ENCODE measurements at regions not wholly inside any gene's neighbourhood (a gene's known extent, or its start where the extent isn't known, plus 50 kb on each side); places are given as distances from the start of the nearest gene placed in this dataset.

DNA sequence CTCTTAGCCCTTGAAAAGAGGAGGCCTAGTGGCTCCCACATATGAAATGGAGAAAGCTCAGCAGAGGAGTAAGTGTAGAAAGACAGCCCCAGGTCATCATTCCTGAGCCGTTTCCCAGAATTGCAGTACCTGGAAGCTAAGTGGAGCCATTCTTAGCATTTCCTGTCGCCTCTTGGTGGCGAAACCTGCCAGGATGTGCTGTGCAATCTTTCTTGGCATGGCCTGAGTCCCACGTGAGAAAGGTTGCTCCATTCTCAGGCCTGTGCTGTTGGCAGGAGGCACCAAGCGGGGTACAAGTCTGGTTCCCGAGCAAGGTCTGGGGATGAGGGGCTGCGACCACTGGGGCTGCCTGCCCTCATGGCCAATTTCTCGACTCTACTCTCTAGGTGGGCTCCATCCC is 207.2 kb upstream of the TPM1 start:
- ATAC-seq (peak; percentile 68 to 69), DNase-seq (peak in 2 of 3 donors; percentile 38 to 52)
- Histone ChIP-seq H3K27ac (ENCODE audit: low read length) (no peak overlapping the region), H3K27me3 (ENCODE audit: control insufficient read depth, insufficient read depth) (no peaks in the 10 kb centered on the region), H3K4me1 (ENCODE audit: control insufficient read depth, insufficient read depth, low read length) (peaks cover 3% of the 10 kb centered on the region), H3K9me3 (ENCODE audit: control insufficient read depth, low read length) (no peaks in the 10 kb centered on the region), H3K4me3 (ENCODE audit: low read length) (no peak overlapping the region)
- 65% methylated on average over 8 of the region's 8 CpGs for WGBS
- intact Hi-C loops (cut with DNase I): no loop called here

DNA sequence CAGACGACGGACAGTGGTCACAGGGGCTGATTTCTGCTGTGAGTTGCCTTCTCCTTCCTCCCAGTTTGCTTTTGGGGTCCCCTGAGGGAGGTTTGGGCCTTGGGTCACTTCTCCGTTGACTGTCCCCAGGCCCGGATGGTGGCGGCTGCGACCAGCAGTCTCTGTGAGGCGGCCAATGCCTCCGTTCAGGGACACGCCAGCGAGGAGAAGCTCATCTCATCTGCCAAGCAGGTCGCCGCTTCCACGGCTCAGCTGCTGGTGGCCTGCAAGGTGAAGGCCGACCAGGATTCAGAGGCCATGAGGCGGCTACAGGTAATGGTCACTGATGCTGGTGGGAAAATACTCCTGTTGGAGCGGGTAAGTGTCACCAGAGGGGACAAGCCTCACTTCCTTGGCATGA is 206.8 kb upstream of the TPM1 start:
- Histone ChIP-seq H3K27ac (ENCODE audit: low read length) (no peak overlapping the region), H3K4me1 (ENCODE audit: control insufficient read depth, insufficient read depth, low read length) (peaks cover 3% of the 10 kb centered on the region), H3K27me3 (ENCODE audit: control insufficient read depth, insufficient read depth) (no peaks in the 10 kb centered on the region), H3K9me3 (ENCODE audit: control insufficient read depth, low read length) (no peaks in the 10 kb centered on the region), H3K4me3 (ENCODE audit: low read length) (no peak overlapping the region)
- intact Hi-C loops (cut with DNase I): no loop called here
- ATAC-seq: no peak
- 93% methylated on average over 16 of the region's 16 CpGs for WGBS
- DNase-seq: peak in 1 of 3 donors; percentile 62

DNA sequence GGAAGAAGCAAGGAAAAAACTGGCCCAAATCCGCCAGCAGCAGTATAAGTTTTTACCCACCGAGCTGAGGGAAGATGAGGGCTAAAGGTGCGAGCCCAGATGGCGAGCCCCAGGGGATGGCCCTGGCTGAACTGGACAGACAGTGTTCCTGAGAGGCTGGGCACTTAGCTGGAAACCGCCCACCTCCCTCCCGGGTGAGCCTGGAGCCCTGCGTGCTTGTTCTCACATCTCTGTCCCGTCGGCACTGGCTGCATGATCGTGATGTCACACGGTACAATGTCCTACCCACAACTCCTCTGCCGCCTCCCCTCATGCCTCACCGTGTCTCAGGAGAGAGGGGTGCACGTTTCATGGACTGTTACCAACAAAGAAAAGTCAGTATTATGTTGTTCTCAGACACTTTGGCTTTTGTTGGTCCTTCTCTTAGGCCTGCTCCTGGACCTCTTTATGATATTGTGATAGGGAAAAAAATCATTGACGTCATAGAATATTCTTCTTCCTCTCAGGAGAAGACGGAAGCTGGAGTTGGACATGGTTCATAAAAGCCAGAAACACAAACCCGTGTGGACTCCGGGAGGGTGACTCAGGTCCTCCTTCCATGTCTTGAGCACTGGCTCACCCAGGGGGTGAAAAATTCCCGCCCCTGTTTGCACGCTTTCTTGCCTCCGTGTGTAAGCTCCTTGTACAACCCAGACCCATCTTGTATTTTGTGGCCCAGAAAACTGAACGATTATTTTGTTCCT is 201.8 kb upstream of the TPM1 start:
- Histone ChIP-seq H3K27ac (ENCODE audit: low read length) (peak overlapping the region; percentile 28), H3K4me1 (ENCODE audit: control insufficient read depth, insufficient read depth, low read length) (peaks cover 2% of the 10 kb centered on the region), H3K9me3 (ENCODE audit: control insufficient read depth, low read length) (no peaks in the 10 kb centered on the region), H3K4me3 (ENCODE audit: low read length) (no peak overlapping the region), H3K27me3 (ENCODE audit: control insufficient read depth, insufficient read depth) (no peaks in the 10 kb centered on the region)
- 84% methylated on average over 22 of the region's 22 CpGs for WGBS
- intact Hi-C loops (cut with DNase I): loop anchor here (10.0 kb wide), 4 partner anchors 54 to 254 kb away; partner anchors contain the start of gene TPM1 (in 3 of the 4)
- DNase-seq (peak; percentile 34 to 76 (median 60)), ATAC-seq (peak; percentile 56 to 63)

DNA sequence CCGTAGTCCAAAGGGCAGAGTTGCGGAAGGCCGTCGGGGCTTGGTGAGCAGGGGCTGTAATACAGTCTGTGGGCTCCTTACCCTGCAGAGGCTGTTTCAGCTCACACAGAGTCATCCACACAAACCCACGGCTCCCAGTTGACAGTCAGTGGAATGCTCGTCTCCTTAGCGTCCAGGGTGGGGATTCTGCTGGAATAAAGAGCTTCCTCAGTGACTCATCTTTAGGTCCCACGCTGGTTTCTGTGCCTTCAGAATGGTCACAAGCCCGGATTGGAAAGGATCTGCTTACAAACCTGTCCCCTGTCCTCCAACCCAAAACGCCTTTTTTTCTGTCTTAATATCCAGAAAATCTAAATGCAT is 201.3 kb upstream of the TPM1 start:
- Histone ChIP-seq H3K4me3 (ENCODE audit: low read length) (no peak overlapping the region), H3K4me1 (ENCODE audit: control insufficient read depth, insufficient read depth, low read length) (peaks cover 2% of the 10 kb centered on the region), H3K27ac (ENCODE audit: low read length) (peak overlapping the region; percentile 28), H3K9me3 (ENCODE audit: control insufficient read depth, low read length) (no peaks in the 10 kb centered on the region), H3K27me3 (ENCODE audit: control insufficient read depth, insufficient read depth) (no peaks in the 10 kb centered on the region)
- WGBS: 78% methylated on average over 10 of the region's 10 CpGs
- DNase-seq (no peak), ATAC-seq (no peak)
- intact Hi-C loops (cut with DNase I): loop anchor here (10.0 kb wide), 4 partner anchors 54 to 254 kb away; partner anchors contain the start of gene TPM1 (in 3 of the 4)

DNA sequence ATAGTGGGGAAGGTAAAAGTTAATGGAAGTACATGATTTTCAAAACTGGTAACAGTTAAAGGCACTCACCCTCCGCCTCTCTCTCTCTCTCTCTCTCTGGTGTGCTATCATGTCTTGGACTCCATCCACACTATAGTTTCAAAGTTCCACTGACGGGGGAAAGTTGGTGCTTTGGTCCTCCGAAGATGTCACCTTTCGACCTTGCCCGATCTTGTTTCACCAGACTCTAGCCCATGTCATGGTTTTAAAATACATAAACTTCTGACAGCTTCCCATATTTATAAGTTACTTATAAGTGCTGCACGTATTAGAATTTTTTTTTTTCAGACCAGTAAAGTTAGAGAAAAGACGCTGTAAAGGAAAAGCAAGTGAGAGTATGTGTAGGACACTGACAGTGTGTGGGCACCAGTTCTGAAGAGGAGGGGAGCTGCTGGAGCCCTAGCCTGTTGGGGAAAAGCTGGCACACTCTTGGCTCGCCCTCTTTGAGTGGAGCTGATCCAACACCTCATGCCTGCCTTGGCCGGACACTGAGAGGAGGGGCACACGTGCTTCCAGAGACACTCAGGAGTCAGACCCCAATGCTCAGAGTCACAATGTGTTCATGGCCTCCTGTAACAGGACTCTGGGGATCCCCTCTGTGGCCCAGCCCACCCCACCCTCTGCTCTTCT is 200.5 kb upstream of the TPM1 start:
- no peak overlapping the region for H3K4me3 ChIP-seq (ENCODE audit: low read length)
- H3K27me3 ChIP-seq (ENCODE audit: control insufficient read depth, insufficient read depth): no peaks in the 10 kb centered on the region
- peak overlapping the region; percentile 83 for H3K27ac ChIP-seq (ENCODE audit: low read length)
- ATAC-seq (peak; percentile 69 to 77), DNase-seq (peak; percentile 49 to 76 (median 75))
- 70% methylated on average over 10 of the region's 10 CpGs for WGBS
- no peaks in the 10 kb centered on the region for H3K9me3 ChIP-seq (ENCODE audit: control insufficient read depth, low read length)
- peaks cover 2% of the 10 kb centered on the region for H3K4me1 ChIP-seq (ENCODE audit: control insufficient read depth, insufficient read depth, low read length)
- intact Hi-C loops (cut with DNase I): loop anchor here (10.0 kb wide), 4 partner anchors 53 to 253 kb away; partner anchors contain the start of gene TPM1 (in 3 of the 4)

DNA sequence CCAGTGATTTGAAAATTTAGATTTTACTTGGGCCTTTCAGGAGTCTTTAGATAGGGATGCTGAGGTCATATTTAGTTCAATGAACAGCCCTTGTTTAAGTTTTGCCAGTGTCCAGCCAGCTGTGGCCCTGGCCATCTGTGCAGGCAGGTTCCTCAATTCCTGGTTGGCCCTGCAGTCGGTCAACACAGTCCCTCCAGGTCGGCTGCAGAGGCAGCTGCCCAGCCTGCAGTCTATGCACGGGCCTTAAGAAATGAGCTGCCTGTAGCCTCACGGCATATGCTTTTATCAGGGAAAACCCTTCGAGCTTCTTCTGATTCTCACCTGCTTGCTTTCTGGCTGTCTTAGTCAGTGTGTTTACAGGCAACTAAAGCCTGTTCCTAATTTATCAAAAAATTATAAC is 199.2 kb upstream of the TPM1 start:
- Histone ChIP-seq H3K27me3 (ENCODE audit: control insufficient read depth, insufficient read depth) (no peaks in the 10 kb centered on the region), H3K4me3 (ENCODE audit: low read length) (no peak overlapping the region), H3K27ac (ENCODE audit: low read length) (no peak overlapping the region), H3K9me3 (ENCODE audit: control insufficient read depth, low read length) (no peaks in the 10 kb centered on the region), H3K4me1 (ENCODE audit: control insufficient read depth, insufficient read depth, low read length) (peaks cover 2% of the 10 kb centered on the region)
- ATAC-seq (no peak), DNase-seq (no peak)
- intact Hi-C loops (cut with DNase I): loop anchor here (10.0 kb wide), 4 partner anchors 51 to 251 kb away; partner anchors contain the start of gene TPM1 (in 3 of the 4)
- 61% methylated on average over 5 of the region's 5 CpGs for WGBS

DNA sequence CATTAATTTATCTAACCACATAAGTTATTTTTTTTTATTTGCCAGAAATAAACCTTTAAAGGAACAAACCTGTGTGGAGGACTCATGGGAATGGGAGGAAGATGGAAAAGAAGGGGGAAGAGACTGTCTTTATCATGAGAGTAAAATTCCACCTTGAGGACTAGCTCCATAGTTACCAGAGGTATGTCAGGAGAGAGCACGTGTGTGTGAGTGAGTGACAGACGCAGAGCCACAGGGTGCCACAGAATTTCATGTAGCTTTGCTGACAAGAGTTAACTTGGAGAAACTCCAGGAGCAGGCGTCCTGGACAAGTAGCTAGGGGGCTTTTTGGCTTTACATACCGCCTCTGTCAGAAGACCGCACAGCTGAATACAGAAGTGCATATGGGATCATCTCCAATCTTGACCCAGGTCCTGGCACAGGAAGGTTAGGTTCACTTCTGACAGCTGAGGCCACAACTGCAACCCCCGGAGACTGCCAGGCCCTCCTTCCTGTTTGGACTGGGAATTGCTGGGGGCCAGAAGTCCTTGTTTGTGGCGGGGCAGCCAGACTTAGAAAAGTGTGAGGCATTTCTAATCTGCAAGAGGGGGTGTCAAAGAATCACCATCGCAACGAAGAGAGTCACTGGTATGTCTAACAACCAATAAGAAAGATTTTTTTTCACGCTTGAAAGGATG is 197.8 kb upstream of the TPM1 start:
- intact Hi-C loops (cut with DNase I): loop anchor here (5.0 to 10.0 kb wide), 7 partner anchors 50 to 250 kb away; partner anchors contain the start of gene TPM1 (in 4 of the 4)
- no peak for ATAC-seq
- Histone ChIP-seq H3K27ac (ENCODE audit: low read length) (no peak overlapping the region), H3K9me3 (ENCODE audit: control insufficient read depth, low read length) (no peaks in the 10 kb centered on the region), H3K4me3 (ENCODE audit: low read length) (no peak overlapping the region), H3K4me1 (ENCODE audit: control insufficient read depth, insufficient read depth, low read length) (peaks cover 6% of the 10 kb centered on the region), H3K27me3 (ENCODE audit: control insufficient read depth, insufficient read depth) (no peaks in the 10 kb centered on the region)
- 34% methylated on average over 10 of the region's 10 CpGs for WGBS
- DNase-seq: no peak

DNA sequence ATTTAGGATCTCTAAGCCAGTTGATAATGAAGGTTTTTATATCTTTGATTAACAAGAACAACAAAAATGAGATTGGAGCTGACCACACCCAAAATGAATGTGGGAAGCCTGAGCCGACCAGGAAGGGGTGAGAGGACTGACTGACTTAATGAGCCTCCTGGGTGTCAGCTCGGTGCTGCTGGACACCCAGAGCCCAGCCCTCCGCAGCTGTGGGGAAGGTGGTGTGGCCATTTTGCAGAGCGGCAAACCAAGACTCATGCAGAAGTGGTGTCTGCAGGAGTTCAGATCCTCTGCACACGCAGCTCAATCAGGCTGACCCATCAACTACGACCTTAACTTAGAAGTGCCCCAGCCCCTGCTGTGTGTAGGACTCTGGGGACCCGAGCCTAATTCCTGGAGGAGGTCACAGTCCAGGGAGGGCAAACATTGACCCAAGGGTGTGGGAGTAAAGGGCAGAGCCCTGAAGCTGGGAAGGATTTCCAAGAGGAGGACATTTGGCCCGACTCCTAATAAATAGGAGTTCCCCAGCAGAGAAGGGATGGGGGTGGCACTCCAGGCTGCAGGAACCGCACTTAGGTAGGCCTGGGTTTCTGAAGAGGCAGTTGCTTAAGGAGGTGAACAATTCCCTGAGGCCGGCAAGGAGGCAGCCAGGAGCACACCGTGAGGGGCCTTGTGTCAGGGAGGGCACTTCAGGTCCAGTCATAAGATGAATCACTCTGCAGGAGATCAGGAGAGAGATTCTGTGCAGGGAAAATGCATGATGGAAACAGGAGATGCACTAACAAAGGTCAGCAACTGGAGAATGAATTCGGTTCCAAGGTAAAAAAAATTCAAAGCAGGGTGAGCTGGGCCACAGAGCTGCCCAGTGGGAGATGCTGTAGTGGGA is 197.1 kb upstream of the TPM1 start:
- H3K27me3 ChIP-seq (ENCODE audit: control insufficient read depth, insufficient read depth): no peaks in the 10 kb centered on the region
- H3K27ac ChIP-seq (ENCODE audit: low read length): no peak overlapping the region
- WGBS: 50% methylated on average over 12 of the region's 12 CpGs
- no peak overlapping the region for H3K4me3 ChIP-seq (ENCODE audit: low read length)
- ATAC-seq: no peak
- intact Hi-C loops (cut with DNase I): loop anchor here (5.0 to 10.0 kb wide), 7 partner anchors 49 to 249 kb away; partner anchors contain the start of gene TPM1 (in 4 of the 4)
- no peaks in the 10 kb centered on the region for H3K9me3 ChIP-seq (ENCODE audit: control insufficient read depth, low read length)
- no peak for DNase-seq
- H3K4me1 ChIP-seq (ENCODE audit: control insufficient read depth, insufficient read depth, low read length): peaks cover 6% of the 10 kb centered on the region

DNA sequence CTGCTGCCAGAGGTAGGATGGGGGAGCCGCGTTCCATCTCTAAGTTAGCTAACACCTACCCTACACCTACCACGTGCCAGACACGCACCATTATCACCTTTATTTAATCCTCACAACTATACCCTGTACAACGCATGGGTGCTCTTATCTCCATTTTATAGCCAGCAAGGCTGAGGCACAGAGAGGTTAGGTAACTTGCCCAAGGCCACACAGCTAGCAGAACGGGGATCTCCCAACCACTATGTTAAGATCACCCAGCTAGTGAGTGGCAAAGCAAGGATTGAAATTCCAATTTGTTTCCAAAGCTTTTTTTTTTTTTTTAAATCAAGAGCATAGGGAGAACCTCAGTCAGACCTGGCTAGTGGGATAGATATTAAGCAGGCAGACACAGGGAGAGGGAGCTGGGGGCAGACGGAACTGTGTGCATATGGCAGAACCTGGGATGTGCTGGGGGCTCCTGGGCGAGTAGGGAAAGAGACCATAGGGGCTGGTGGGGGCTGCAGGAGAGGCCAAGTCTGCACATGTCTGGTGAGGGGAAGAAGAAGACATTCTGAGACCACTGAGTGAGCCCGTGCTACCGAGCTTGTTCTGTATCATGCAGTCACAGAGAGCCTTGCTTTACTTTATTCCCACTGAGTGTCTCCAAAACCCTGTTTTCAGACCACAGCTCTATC is 196.3 kb upstream of the TPM1 start:
- H3K4me1 ChIP-seq (ENCODE audit: control insufficient read depth, insufficient read depth, low read length): peaks cover 6% of the 10 kb centered on the region
- WGBS: 90% methylated on average over 10 of the region's 10 CpGs

More for the DNA sequence above, 196.3 kb upstream of the TPM1 start:
- ATAC-seq (no peak), DNase-seq (no peak)
- no peak overlapping the region for H3K27ac ChIP-seq (ENCODE audit: low read length)
- no peak overlapping the region for H3K4me3 ChIP-seq (ENCODE audit: low read length)
- no peaks in the 10 kb centered on the region for H3K9me3 ChIP-seq (ENCODE audit: control insufficient read depth, low read length)
- no peaks in the 10 kb centered on the region for H3K27me3 ChIP-seq (ENCODE audit: control insufficient read depth, insufficient read depth)
- intact Hi-C loops (cut with DNase I): loop anchor here (5.0 to 10.0 kb wide), 7 partner anchors 49 to 249 kb away; partner anchors contain the start of gene TPM1 (in 4 of the 4)
